HepG2 (cell line): ENCODE measurements at regions not wholly inside any gene's neighbourhood (a gene's known extent, or its start where the extent isn't known, plus 50 kb on each side); places are given as distances from the start of the nearest gene placed in this dataset.

Experiments
- BORCS8-MEF2B ChIP-seq: sonication (generic); formaldehyde crosslinking; IDR thresholded peaks from 2 replicates; pipeline ENCODE4 v1.8.0; 2022; ENCODE audit warnings: mild to moderate bottlenecking, missing genetic modification reagents
- CTCF ChIP-seq: sonication (generic); formaldehyde crosslinking; IDR thresholded peaks from 2 replicates; pipeline ENCODE4 v1.5.0; 2020; ENCODE audit warnings: mild to moderate bottlenecking, missing genetic modification reagents, moderate library complexity
- JARID2 ChIP-seq: sonication (generic); formaldehyde crosslinking; IDR thresholded peaks from 2 replicates; pipeline ENCODE4 v1.8.1; 2023; ENCODE audit warnings: missing genetic modification reagents, inconsistent platforms; ENCODE audit not compliant: insufficient replicate concordance

GRCh38 chr10:111923032-111923431 lies 260.5 kb downstream of the GPAM start:
- TF ChIP-seq JARID2 (CRISPR knock-in tag), result no peak
- TF ChIP-seq BORCS8-MEF2B (CRISPR knock-in tag), result no peak
- no peak for TF ChIP-seq CTCF (CRISPR knock-in tag)
